HFF-Myc (cell line): ENCODE measurements at regions not wholly inside any gene's neighbourhood (a gene's known extent, or its start where the extent isn't known, plus 50 kb on each side); places are given as distances from the start of the nearest gene placed in this dataset.

Experiments
- DNase-seq: peaks from one replicate; pipeline ENCODE4 v3.0.0-alpha.2; 2011; ENCODE audit warnings: low read depth; ENCODE audit errors: extremely low read depth
- H3K4me3 ChIP-seq: replicated peaks from 2 replicates; pipeline ENCODE4 v1.5.1; 2011; ENCODE audit warnings: low read depth, mild to moderate bottlenecking, control low read depth, low read length
- TF ChIP-seq, protein P1 (sequence below): IDR thresholded peaks from 2 replicates; pipeline ENCODE4 v1.5.1; 2012; ENCODE audit warnings: mild to moderate bottlenecking, low read depth, low read length, control low read depth; ENCODE audit errors: missing control alignments

DNA sequence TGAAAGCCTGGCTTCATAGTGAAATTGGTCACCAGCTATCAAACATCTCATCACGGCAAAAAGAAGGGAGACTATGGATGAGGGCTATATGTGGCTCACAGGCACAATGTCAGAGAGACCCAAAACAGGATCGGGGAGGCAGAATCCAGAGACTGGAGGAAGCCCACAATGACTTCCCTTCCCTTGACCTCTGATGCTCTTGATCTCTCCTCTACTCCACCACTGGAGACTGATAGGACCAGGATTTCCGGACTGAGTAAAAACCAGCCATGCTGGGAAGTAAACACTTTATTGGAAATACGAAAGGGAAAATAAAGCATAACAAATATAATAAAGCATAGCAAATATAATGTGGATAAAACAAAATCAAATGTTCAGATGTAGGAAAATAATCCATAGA, 597.3 kb downstream of the UTRN start:
- H3K4me3 ChIP-seq = no peak overlapping the region
- no peak for DNase-seq
- TF ChIP-seq, protein P1, sequence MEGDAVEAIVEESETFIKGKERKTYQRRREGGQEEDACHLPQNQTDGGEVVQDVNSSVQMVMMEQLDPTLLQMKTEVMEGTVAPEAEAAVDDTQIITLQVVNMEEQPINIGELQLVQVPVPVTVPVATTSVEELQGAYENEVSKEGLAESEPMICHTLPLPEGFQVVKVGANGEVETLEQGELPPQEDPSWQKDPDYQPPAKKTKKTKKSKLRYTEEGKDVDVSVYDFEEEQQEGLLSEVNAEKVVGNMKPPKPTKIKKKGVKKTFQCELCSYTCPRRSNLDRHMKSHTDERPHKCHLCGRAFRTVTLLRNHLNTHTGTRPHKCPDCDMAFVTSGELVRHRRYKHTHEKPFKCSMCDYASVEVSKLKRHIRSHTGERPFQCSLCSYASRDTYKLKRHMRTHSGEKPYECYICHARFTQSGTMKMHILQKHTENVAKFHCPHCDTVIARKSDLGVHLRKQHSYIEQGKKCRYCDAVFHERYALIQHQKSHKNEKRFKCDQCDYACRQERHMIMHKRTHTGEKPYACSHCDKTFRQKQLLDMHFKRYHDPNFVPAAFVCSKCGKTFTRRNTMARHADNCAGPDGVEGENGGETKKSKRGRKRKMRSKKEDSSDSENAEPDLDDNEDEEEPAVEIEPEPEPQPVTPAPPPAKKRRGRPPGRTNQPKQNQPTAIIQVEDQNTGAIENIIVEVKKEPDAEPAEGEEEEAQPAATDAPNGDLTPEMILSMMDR = no peak

DNA sequence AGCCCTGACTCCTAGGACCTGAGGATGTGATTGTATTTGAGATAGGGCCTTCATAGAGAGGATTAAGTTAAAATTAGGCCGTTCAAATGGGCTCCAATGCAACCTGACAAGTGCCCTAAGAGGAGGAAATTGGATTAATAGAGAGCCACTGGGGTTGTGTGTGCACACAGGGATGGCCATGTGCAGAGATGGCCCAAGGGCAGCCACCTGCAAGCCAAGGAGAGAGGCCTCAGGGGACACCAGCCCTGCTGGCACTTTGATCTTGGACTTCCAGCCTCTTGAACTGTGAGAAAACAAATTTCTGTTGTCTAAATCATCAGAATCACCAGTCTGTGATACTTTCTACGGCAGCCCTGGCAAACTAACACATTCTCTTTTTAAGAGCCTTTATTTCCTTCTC, 598.8 kb downstream of the UTRN start:
- TF ChIP-seq, protein P1 = no peak
- DNase-seq = no peak
- no peak overlapping the region for H3K4me3 ChIP-seq

DNA sequence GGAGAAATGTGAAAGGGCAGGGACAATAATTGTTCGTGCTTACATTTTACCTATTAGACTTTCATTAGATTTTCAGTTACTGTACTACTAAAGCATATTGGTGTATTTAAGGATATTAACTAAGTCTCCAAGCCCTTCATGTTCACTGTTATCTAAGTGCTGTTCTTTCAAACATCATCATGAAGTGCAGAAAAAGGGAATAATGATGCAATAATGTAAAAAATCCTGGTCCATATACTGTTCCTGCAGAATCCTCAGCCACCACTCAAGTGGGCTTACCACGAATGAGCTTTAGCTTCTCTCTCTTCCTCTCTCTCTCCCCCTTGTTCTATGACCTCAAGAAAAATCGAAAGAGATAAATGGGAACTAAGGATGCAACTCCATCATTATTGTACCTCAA, 600.7 kb downstream of the UTRN start:
- no peak overlapping the region for H3K4me3 ChIP-seq
- no peak for DNase-seq
- TF ChIP-seq, protein P1 = no peak

DNA sequence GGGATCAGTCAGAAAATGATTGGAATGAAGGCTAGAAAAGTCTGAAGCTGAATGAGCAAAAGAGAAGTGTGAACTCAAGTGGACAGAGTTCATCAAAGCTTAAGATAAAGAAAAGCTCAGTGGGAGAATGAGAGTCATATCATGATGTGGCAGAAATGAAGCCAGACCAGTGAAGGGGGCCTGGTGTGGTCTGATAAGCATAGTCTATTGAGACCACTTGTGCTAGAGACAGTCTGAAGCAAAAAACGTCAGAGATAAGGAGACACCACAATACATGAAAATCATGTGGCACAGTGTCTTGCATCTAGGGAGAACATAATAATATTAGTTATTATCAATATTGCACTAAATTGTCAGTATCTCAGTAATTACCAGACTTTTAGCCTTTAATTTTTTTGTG, 601.5 kb downstream of the UTRN start:
- TF ChIP-seq, protein P1 = no peak
- H3K4me3 ChIP-seq = no peak overlapping the region
- no peak for DNase-seq

DNA sequence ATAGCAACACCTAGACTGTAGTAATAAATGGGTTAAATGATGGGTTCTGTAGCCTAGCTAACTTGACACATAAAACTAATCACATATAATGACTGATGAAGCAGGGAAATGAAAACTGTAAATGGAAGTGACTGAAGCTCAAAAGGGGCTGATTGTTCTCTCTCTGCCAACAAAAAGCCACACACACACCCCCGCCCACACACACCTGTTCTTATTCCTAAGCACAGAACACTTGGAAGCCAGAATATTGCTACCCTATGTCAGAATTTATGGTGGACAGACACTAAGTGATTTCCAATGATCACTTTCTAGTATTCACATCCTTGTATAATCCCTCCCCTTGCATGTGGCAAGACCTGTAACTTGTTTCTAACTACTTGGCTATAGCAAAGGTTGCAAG, 603.5 kb downstream of the UTRN start:
- no peak overlapping the region for H3K4me3 ChIP-seq
- DNase-seq = no peak
- TF ChIP-seq, protein P1 = no peak

DNA sequence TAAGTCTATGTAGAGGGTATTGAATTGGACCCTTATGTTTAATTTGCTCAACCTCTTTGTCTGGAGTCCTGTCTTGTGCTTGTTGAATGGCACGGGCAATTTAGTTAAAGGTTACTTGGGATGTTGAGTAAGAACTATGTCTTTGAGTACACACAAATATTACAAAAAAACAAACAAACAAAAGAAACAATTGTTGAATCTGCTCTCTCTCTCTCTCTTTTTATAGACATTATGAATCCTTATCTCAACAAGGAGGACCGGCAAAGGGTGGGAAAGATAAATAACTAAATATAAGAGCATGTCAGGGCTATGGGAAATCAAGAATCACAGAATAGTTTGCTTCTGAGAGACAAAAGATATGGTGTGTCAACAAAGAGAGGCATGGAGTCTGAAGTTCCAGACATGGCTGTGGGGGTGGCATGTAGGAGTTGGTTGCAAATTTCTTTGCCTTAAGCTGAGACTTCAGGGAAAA, 608.6 kb downstream of the UTRN start:
- DNase-seq = no peak
- no peak overlapping the region for H3K4me3 ChIP-seq
- TF ChIP-seq, protein P1 = no peak

DNA sequence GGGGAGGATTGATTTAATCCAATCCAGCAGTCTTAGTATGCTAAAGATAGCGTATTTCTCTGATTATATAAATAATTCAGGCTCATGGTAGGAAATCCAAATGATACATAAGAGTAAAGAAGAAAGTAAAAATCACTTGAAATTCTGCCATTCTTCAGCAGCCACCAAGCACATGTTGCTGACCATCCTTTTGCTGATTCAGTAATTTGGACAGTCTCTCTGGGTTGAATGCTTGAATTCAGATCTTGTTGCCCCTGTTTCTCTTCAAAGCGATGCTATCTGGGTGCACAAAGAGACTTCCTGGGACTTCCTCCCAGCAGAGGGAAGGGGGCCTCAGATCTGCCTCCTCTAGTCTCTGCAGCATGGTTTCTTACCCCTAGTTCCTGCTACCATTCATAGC, 609.1 kb downstream of the UTRN start:
- no peak for DNase-seq
- H3K4me3 ChIP-seq = no peak overlapping the region
- TF ChIP-seq, protein P1 = no peak
